A549 (cell line): ENCODE measurements at regions not wholly inside any gene's neighbourhood (a gene's known extent, or its start where the extent isn't known, plus 50 kb on each side); places are given as distances from the start of the nearest gene placed in this dataset.

Source experiments
- CTCF ChIP-seq: fragments of >200 bp; sonication (Bioruptor Twin); formaldehyde crosslinking; IDR thresholded peaks from 3 replicates; pipeline ENCODE4 v1.5.1; 2016
- E2F6 ChIP-seq: IDR thresholded peaks from 2 replicates; pipeline ENCODE4 v1.6.1; 2012; ENCODE audit warnings: low read depth, borderline replicate concordance

GRCh38 chr7:9030976-9031375 lies 597.6 kb downstream of the NXPH1 start:
- TF ChIP-seq E2F6 (no peak), CTCF (no peak)
